ENCODE measurements at regions not wholly inside any gene's neighbourhood (a gene's known extent, or its start where the extent isn't known, plus 50 kb on each side); places are given as distances from the start of the nearest gene placed in this dataset.

DNA sequence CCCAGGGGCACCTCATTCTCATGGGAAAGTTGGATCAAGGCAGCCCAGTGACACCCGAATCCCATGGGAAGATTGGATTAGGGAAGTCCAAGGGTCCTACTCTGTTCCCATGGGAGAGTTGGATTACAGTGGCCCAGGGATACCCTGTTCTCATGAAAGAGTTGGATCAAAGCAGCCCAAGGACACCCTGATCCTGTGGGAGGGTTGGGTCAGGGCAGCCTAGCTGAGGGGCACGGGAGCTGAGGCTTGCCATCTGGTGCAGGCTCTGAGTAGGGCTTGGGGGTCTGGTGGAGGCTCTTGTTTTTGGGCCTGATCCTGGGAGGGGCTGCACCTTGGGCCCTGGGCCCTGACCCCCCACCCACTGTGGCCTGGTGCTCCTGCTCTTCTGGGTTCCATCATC is 87.1 kb downstream of the ACKR3 start:
- no peaks in the 10 kb centered on the region for H3K4me1 ChIP-seq (ENCODE audit: control insufficient read depth in 1 of 2, insufficient read depth in 2 of 2, low read depth in 1 of 2, low read length in 1 of 2)
- TF ChIP-seq NFIC (IDR thresholded peaks at IDR 0.05; ENCODE audit: borderline replicate concordance) (no peak), GABPA (IDR thresholded peaks at IDR 0.05; ENCODE audit: low read depth) (no peak), RFX5 (IDR thresholded peaks at IDR 0.05; ENCODE audit: low read length) (no peak)
- no peak overlapping the region for H3K4me3 ChIP-seq (ENCODE audit: low read depth in 2 of 2, low read length in 1 of 2)
- H3F3A ChIP-seq (replicated peaks; ENCODE audit: insufficient read depth) = no peaks in the 10 kb centered on the region
- no peaks in the 10 kb centered on the region for H4K20me1 ChIP-seq (ENCODE audit: insufficient read depth)
- H3K9me3 ChIP-seq = no peaks in the 10 kb centered on the region
- no peaks in the 10 kb centered on the region for H3K36me3 ChIP-seq (replicated peaks in 1 of 2; ENCODE audit: control insufficient read depth in 1 of 2, insufficient read depth in 2 of 2, low read length in 1 of 2)
- no peaks in the 10 kb centered on the region for H3K79me2 ChIP-seq (ENCODE audit: insufficient read depth)
- ChIA-PET CTCF (no interaction called here), POLR2A (no interaction called here)
- WGBS (ENCODE audit: low lambda C conversion rate) = no CpG with 5 or more reads among the region's 2 CpGs
- no peaks in the 10 kb centered on the region for H3K9me2 ChIP-seq
- H3K4me2 ChIP-seq = no peak overlapping the region
- no peak overlapping the region for H3K9ac ChIP-seq
- no peak overlapping the region for H2AFZ ChIP-seq (ENCODE audit: low read depth)
- H3K27me3 ChIP-seq (ENCODE audit: insufficient read depth) = peaks cover 14% of the 10 kb centered on the region; the same call in 1 of the 2 replicates
- no peak for DNase-seq
- H3K27ac ChIP-seq (ENCODE audit: low read depth in 2 of 2, low read length in 1 of 2) = no peak overlapping the region

DNA sequence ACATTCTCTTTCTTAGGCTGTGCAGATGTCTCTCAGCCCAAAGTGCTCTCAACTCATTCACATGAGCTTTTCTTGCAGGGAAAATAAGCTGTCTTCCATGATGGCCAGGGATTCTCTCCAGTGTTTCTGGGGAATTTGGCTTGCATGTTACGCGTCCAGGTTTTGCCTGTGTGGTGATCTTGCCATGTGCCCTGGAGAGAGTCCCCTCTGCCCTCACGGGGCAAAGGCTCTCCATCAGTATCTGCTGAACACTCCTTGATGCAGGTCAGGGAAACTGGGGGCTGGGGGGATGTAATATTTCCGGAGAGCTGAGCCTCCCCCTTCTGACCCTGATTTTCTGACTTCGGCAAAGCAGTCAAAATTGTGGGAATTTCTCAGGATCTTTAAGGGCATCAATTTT is 87.6 kb downstream of the ACKR3 start:
- Histone ChIP-seq H3K4me2 (no peak overlapping the region), H3K9me2 (no peaks in the 10 kb centered on the region), H3F3A (replicated peaks; ENCODE audit: insufficient read depth) (no peaks in the 10 kb centered on the region), H4K20me1 (ENCODE audit: insufficient read depth) (no peaks in the 10 kb centered on the region), H3K79me2 (ENCODE audit: insufficient read depth) (no peaks in the 10 kb centered on the region), H3K4me1 (ENCODE audit: control insufficient read depth in 1 of 2, insufficient read depth in 2 of 2, low read depth in 1 of 2, low read length in 1 of 2) (no peaks in the 10 kb centered on the region), H3K9ac (no peak overlapping the region), H3K4me3 (ENCODE audit: low read depth in 2 of 2, low read length in 1 of 2) (no peak overlapping the region), H3K27me3 (ENCODE audit: insufficient read depth) (peaks cover 19% of the 10 kb centered on the region; the same call in 1 of the 2 replicates), H2AFZ (ENCODE audit: low read depth) (no peak overlapping the region), H3K36me3 (replicated peaks in 1 of 2; ENCODE audit: control insufficient read depth in 1 of 2, insufficient read depth in 2 of 2, low read length in 1 of 2) (no peaks in the 10 kb centered on the region), H3K9me3 (no peaks in the 10 kb centered on the region), H3K27ac (ENCODE audit: low read depth in 2 of 2, low read length in 1 of 2) (no peak overlapping the region)
- CTCF ChIA-PET = no interaction called here
- no peak for DNase-seq
- WGBS (ENCODE audit: low lambda C conversion rate) = 38% methylated on average over 5 of the region's 5 CpGs
- POLR2A ChIA-PET = no interaction called here
- TF ChIP-seq GATA2 (CRISPR knock-in tag; IDR thresholded peaks at IDR 0.05) (no peak), TAF1 (IDR thresholded peaks at IDR 0.05; ENCODE audit: borderline replicate concordance, low read depth, low read length) (no peak), RXRA (IDR thresholded peaks at IDR 0.05; ENCODE audit: borderline replicate concordance, low read depth) (no peak), EZH2phosphoT487 (IDR thresholded peaks at IDR 0.05; ENCODE audit: borderline replicate concordance, low read depth) (no peak), MEF2A (IDR thresholded peaks at IDR 0.05; ENCODE audit: borderline replicate concordance, low read depth) (no peak), CHD2 (IDR thresholded peaks at IDR 0.05; ENCODE audit: low read length, partially characterized antibody) (no peak), EP300 (IDR thresholded peaks at IDR 0.05; ENCODE audit: borderline replicate concordance in 1 of 2, low read depth in 1 of 2, low read length in 1 of 2) (no peak), ELF1 (IDR thresholded peaks at IDR 0.05) (no peak), NRF1 (IDR thresholded peaks at IDR 0.05; ENCODE audit: low read depth, low read length) (no peak), YY1 (IDR thresholded peaks at IDR 0.05; ENCODE audit: low read depth) (no peak), GABPA (IDR thresholded peaks at IDR 0.05; ENCODE audit: low read depth) (no peak), FOSL2 (IDR thresholded peaks at IDR 0.05; ENCODE audit: borderline replicate concordance, low read depth) (no peak), POLR2AphosphoS5 (IDR thresholded peaks at IDR 0.05; ENCODE audit: low read depth, low read length) (no peak), RCOR1 (IDR thresholded peaks at IDR 0.05; ENCODE audit: low read length) (no peak), RFX5 (IDR thresholded peaks at IDR 0.05; ENCODE audit: low read length) (no peak), TEAD4 (IDR thresholded peaks at IDR 0.05; ENCODE audit: borderline replicate concordance, insufficient read depth) (no peak)
- TF ChIP-seq, protein P1, sequence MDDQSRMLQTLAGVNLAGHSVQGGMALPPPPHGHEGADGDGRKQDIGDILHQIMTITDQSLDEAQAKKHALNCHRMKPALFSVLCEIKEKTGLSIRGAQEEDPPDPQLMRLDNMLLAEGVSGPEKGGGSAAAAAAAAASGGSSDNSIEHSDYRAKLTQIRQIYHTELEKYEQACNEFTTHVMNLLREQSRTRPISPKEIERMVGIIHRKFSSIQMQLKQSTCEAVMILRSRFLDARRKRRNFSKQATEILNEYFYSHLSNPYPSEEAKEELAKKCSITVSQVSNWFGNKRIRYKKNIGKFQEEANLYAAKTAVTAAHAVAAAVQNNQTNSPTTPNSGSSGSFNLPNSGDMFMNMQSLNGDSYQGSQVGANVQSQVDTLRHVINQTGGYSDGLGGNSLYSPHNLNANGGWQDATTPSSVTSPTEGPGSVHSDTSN (IDR thresholded peaks at IDR 0.05) = no peak
- TF ChIP-seq, protein P2, sequence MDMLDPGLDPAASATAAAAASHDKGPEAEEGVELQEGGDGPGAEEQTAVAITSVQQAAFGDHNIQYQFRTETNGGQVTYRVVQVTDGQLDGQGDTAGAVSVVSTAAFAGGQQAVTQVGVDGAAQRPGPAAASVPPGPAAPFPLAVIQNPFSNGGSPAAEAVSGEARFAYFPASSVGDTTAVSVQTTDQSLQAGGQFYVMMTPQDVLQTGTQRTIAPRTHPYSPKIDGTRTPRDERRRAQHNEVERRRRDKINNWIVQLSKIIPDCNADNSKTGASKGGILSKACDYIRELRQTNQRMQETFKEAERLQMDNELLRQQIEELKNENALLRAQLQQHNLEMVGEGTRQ (IDR thresholded peaks at IDR 0.05; ENCODE audit: borderline replicate concordance, low read depth, low read length) = no peak
